ENCODE measurements at regions not wholly inside any gene's neighbourhood (a gene's known extent, or its start where the extent isn't known, plus 50 kb on each side); places are given as distances from the start of the nearest gene placed in this dataset.

- no peak for TF ChIP-seq CTCF (conservative IDR thresholded peaks at IDR 0.05)
- TF ChIP-seq EZH2 (IDR thresholded peaks at IDR 0.05; ENCODE audit: low read depth), result no peak
These were observed 1029.4 kb downstream of the TRHDE start for GRCh38 chr12:73301530-73301929.
